Skeletal muscle satellite cell (primary cell): ENCODE measurements at regions not wholly inside any gene's neighbourhood (a gene's known extent, or its start where the extent isn't known, plus 50 kb on each side); places are given as distances from the start of the nearest gene placed in this dataset.

Experiments used
- H3K27me3 ChIP-seq: 2 replicates; pipeline ENCODE4 v1.7.0; 2013; ENCODE audit warnings: low read length; ENCODE audit not compliant: control insufficient read depth, insufficient read depth
- H3K36me3 ChIP-seq: 2 replicates; pipeline ENCODE4 v1.7.0; 2013; ENCODE audit warnings: mild to moderate bottlenecking, control low read depth, low read length; ENCODE audit not compliant: insufficient read depth
- H3K4me1 ChIP-seq: 2 replicates; pipeline ENCODE4 v1.7.0; 2013; ENCODE audit warnings: low read length; ENCODE audit not compliant: control insufficient read depth, insufficient read depth
- H3K4me2 ChIP-seq: 2 replicates; pipeline ENCODE4 v1.7.0; 2013; ENCODE audit warnings: mild to moderate bottlenecking, low read length
- H3K4me3 ChIP-seq: 2 replicates; pipeline ENCODE4 v1.7.0; 2013; ENCODE audit warnings: low read length
- H3K9ac ChIP-seq: 2 replicates; pipeline ENCODE4 v1.7.0; 2013; ENCODE audit warnings: mild to moderate bottlenecking, low read depth, low read length, moderate library complexity
- H3K9me3 ChIP-seq: replicated peaks from 2 replicates; pipeline ENCODE4 v1.7.0; 2013; ENCODE audit warnings: mild to moderate bottlenecking, control low read depth, low read length

GRCh38 chr9:7944572-7944971, 145.0 kb upstream of the DMAC1 start:
- no peaks in the 10 kb centered on the region for H3K4me1 ChIP-seq
- H3K9me3 ChIP-seq, result no peaks in the 10 kb centered on the region
- no peak overlapping the region for H3K4me2 ChIP-seq
- no peaks in the 10 kb centered on the region for H3K36me3 ChIP-seq
- no peak overlapping the region for H3K4me3 ChIP-seq
- H3K27me3 ChIP-seq, result no peaks in the 10 kb centered on the region
- H3K9ac ChIP-seq, result no peak overlapping the region

- Histone ChIP-seq H3K4me2 (no peak overlapping the region), H3K4me1 (no peaks in the 10 kb centered on the region), H3K9me3 (no peaks in the 10 kb centered on the region), H3K9ac (no peak overlapping the region), H3K27me3 (no peaks in the 10 kb centered on the region), H3K36me3 (no peaks in the 10 kb centered on the region), H3K4me3 (no peak overlapping the region)
Measured at GRCh38 chr9:7937761-7938491, 138.3 kb upstream of the DMAC1 start.

- Histone ChIP-seq H3K4me1 (no peaks in the 10 kb centered on the region), H3K4me2 (no peak overlapping the region), H3K9ac (no peak overlapping the region), H3K36me3 (no peaks in the 10 kb centered on the region), H3K27me3 (no peaks in the 10 kb centered on the region), H3K9me3 (no peaks in the 10 kb centered on the region), H3K4me3 (no peak overlapping the region)
Measured at GRCh38 chr9:7936996-7937395, 137.4 kb upstream of the DMAC1 start.

GRCh38 chr9:7936163-7936562, 136.6 kb upstream of the DMAC1 start:
- Histone ChIP-seq H3K36me3 (no peaks in the 10 kb centered on the region), H3K9me3 (no peaks in the 10 kb centered on the region), H3K9ac (no peak overlapping the region), H3K27me3 (no peaks in the 10 kb centered on the region), H3K4me1 (no peaks in the 10 kb centered on the region), H3K4me3 (no peak overlapping the region), H3K4me2 (no peak overlapping the region)

DNA sequence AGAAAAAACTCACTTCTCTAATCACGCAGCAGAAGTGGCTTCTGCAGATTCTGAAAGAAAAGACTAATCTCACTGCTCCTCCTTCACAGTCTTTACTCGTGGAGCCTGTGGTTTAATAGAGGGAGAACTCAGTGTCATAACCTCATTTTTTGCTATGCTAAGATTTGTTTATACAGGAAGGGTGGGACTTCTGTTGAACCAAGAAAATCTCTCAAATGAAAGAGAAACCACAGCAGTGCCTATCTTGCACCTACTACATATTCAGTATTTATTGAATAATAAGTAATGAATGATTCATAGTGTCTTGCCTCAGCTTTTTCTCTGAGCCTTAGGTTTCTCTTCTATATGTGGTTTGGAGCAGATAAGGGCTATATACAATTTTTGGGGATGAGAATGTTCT, 136.1 kb upstream of the DMAC1 start:
- no peaks in the 10 kb centered on the region for H3K9me3 ChIP-seq
- no peak overlapping the region for H3K4me3 ChIP-seq
- H3K4me2 ChIP-seq, result no peak overlapping the region
- no peaks in the 10 kb centered on the region for H3K27me3 ChIP-seq
- no peaks in the 10 kb centered on the region for H3K4me1 ChIP-seq
- no peak overlapping the region for H3K9ac ChIP-seq
- no peaks in the 10 kb centered on the region for H3K36me3 ChIP-seq

GRCh38 chr9:7932767-7933166, 133.2 kb upstream of the DMAC1 start:
- Histone ChIP-seq H3K27me3 (no peaks in the 10 kb centered on the region), H3K9me3 (no peaks in the 10 kb centered on the region), H3K4me3 (no peak overlapping the region), H3K4me2 (no peak overlapping the region), H3K4me1 (no peaks in the 10 kb centered on the region), H3K36me3 (no peaks in the 10 kb centered on the region), H3K9ac (no peak overlapping the region)

DNA sequence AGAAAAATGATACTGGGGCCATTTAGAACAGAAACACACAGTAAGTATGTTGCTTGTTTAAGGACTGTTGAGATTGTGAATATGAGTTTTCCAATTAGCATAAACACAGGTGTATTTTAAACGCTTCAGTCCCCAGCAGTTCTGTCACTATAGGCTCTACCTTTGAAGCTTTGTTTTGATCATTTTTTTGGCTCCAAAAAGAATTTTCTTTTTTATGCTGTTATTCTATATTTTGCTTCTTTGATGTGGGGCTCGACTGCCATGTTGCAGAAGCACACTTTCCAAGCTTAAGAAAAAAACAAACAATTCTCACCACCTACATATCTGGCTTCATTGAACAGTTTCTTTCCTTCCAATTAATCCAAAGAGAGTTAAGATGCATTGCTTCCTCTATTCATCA, 131.0 kb upstream of the DMAC1 start:
- Histone ChIP-seq H3K27me3 (no peaks in the 10 kb centered on the region), H3K9ac (no peak overlapping the region), H3K4me2 (no peak overlapping the region), H3K4me3 (no peak overlapping the region), H3K4me1 (no peaks in the 10 kb centered on the region), H3K9me3 (no peaks in the 10 kb centered on the region), H3K36me3 (no peaks in the 10 kb centered on the region)

- H3K4me2 ChIP-seq, result no peak overlapping the region
- H3K9me3 ChIP-seq, result no peaks in the 10 kb centered on the region
- H3K4me3 ChIP-seq, result no peak overlapping the region
- no peaks in the 10 kb centered on the region for H3K27me3 ChIP-seq
- H3K36me3 ChIP-seq, result no peaks in the 10 kb centered on the region
- no peaks in the 10 kb centered on the region for H3K4me1 ChIP-seq
- no peak overlapping the region for H3K9ac ChIP-seq
Measured at GRCh38 chr9:7921545-7922197, 122.1 kb upstream of the DMAC1 start.

GRCh38 chr9:7912037-7912535, 112.5 kb upstream of the DMAC1 start:
- no peak overlapping the region for H3K4me2 ChIP-seq
- H3K9ac ChIP-seq, result no peak overlapping the region
- H3K36me3 ChIP-seq, result no peaks in the 10 kb centered on the region
- H3K27me3 ChIP-seq, result no peaks in the 10 kb centered on the region
- H3K9me3 ChIP-seq, result no peaks in the 10 kb centered on the region
- no peaks in the 10 kb centered on the region for H3K4me1 ChIP-seq
- H3K4me3 ChIP-seq, result no peak overlapping the region

DNA sequence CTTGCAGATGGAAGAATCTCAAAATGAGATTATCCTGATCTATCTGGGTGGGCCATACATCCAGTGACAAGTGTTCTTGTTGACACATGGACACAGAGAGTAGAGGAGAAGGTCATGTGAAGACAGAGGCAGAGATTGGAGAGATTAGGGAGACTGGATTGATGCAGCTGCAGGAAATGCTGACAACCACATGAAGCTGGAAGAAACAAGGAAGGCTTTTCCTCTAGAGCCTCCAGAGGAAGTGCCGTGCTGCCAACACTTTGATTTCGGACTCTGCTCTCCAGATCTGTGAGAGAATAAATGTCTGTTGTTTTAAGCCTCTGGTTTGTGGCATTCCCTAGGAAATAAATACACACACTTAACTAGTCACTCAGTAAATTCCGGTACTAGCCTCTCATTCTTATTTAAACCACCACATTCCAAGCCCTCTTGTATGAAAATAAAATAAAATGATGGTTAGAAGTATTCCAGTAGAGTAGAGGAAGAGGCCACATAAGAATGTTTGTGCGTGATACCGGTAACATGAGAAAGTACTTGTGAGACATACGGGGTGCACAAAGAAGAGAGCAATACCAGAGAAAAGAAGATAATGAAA, 110.9 kb upstream of the DMAC1 start:
- no peaks in the 10 kb centered on the region for H3K4me1 ChIP-seq
- H3K4me3 ChIP-seq, result no peak overlapping the region
- no peaks in the 10 kb centered on the region for H3K36me3 ChIP-seq
- H3K9me3 ChIP-seq, result no peaks in the 10 kb centered on the region
- no peak overlapping the region for H3K4me2 ChIP-seq
- no peaks in the 10 kb centered on the region for H3K27me3 ChIP-seq
- no peak overlapping the region for H3K9ac ChIP-seq

GRCh38 chr9:7909537-7909936, 110.0 kb upstream of the DMAC1 start:
- Histone ChIP-seq H3K4me3 (no peak overlapping the region), H3K9me3 (no peaks in the 10 kb centered on the region), H3K27me3 (no peaks in the 10 kb centered on the region), H3K36me3 (no peaks in the 10 kb centered on the region), H3K4me1 (no peaks in the 10 kb centered on the region), H3K9ac (no peak overlapping the region), H3K4me2 (no peak overlapping the region)
